Smooth muscle cell (in vitro differentiated cells): ENCODE measurements at regions not wholly inside any gene's neighbourhood (a gene's known extent, or its start where the extent isn't known, plus 50 kb on each side); places are given as distances from the start of the nearest gene placed in this dataset.

Source experiments
- DNase-seq: peaks from one replicate; lab custom pipeline; 2025; ENCODE audit not compliant: unreplicated experiment; lab: John Stamatoyannopoulos, UW
- H2AFZ ChIP-seq: fragments of 200-600 bp; sonication (generic); 2 replicates; pipeline ENCODE4 v1.6.0; 2016; ENCODE audit warnings: antibody characterized with exemption, low read depth, mild to moderate bottlenecking
- H3F3A ChIP-seq: fragments of 200-600 bp; sonication (generic); 2 replicates; pipeline ENCODE4 v1.6.0; 2017; ENCODE audit warnings: antibody characterized with exemption, low read depth
- H3K27ac ChIP-seq: fragments of 200-600 bp; sonication (generic); 2 replicates; pipeline ENCODE4 v1.5.1; 2016; ENCODE audit warnings: low read depth, mild to moderate bottlenecking
- H3K27me3 ChIP-seq: fragments of 200-600 bp; sonication (generic); 2 replicates; pipeline ENCODE4 v1.6.1; 2016; ENCODE audit warnings: low read depth, mild to moderate bottlenecking
- H3K36me3 ChIP-seq: fragments of 200-600 bp; sonication (generic); 2 replicates; pipeline ENCODE4 v1.5.1; 2016; ENCODE audit warnings: low read depth
- H3K4me1 ChIP-seq: fragments of 200-600 bp; sonication (generic); 2 replicates; pipeline ENCODE4 v1.5.1; 2016; ENCODE audit warnings: low read depth
- H3K4me2 ChIP-seq: fragments of 200-600 bp; sonication (generic); 2 replicates; pipeline ENCODE4 v1.6.0; 2016; ENCODE audit warnings: mild to moderate bottlenecking
- H3K4me3 ChIP-seq: fragments of 200-600 bp; sonication (generic); 2 replicates; pipeline ENCODE4 v1.5.1; 2016; ENCODE audit warnings: mild to moderate bottlenecking
- H3K79me2 ChIP-seq: fragments of 200-600 bp; sonication (generic); 2 replicates; pipeline ENCODE4 v1.6.0; 2016; ENCODE audit warnings: low read depth, mild to moderate bottlenecking
- H3K9ac ChIP-seq: fragments of 200-600 bp; sonication (generic); 2 replicates; pipeline ENCODE4 v1.6.0; 2016; ENCODE audit warnings: low read depth
- H3K9me3 ChIP-seq: fragments of 200-600 bp; sonication (generic); replicated peaks from 2 replicates; pipeline ENCODE4 v1.5.1; 2016; ENCODE audit warnings: low read depth
- H4K20me1 ChIP-seq: fragments of 200-600 bp; sonication (generic); 2 replicates; pipeline ENCODE4 v1.6.0; 2016; ENCODE audit warnings: low read depth
- WGBS: methylation state at CpG from one replicate; pipeline ENCODE4 v1.1.7; 2016; ENCODE audit warnings: low lambda C conversion rate; 5-methylcytosine and 5-hydroxymethylcytosine counted together
- TF ChIP-seq, protein P1 (sequence below): fragments of 200-600 bp; sonication (generic); IDR thresholded peaks from 2 replicates; pipeline ENCODE4 v1.5.1; 2017; ENCODE audit warnings: borderline replicate concordance, mild to moderate bottlenecking, antibody characterized with exemption; ENCODE audit not compliant: insufficient read depth, poor library complexity, severe bottlenecking

DNA sequence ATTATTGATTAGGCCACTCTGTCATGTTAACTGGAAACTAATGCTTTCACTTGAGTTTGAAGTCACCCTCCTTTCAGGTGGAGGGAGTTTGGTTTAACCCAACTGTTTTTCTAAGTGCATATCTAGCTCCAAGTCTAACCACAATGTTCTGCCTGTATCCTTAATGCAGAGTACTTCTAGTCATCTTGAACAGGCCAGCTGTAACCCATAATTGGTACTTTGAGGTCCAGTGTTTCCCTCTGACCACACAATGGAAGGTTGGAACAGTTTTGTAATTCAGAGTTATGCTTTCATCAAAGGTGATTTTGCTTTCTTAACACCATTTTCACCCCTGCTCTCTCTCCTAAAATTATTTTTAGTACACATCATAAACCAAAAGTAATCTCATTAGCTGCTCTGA lies 237.2 kb upstream of the DCN start:
- Histone ChIP-seq H3K27me3 (no peaks in the 10 kb centered on the region), H3K79me2 (no peaks in the 10 kb centered on the region), H3K9me3 (no peaks in the 10 kb centered on the region), H3K4me1 (no peaks in the 10 kb centered on the region), H3K4me2 (no peak overlapping the region), H3F3A (peaks cover 5% of the 10 kb centered on the region), H3K27ac (no peak overlapping the region), H4K20me1 (no peaks in the 10 kb centered on the region), H3K4me3 (no peak overlapping the region), H2AFZ (no peak overlapping the region), H3K36me3 (no peaks in the 10 kb centered on the region), H3K9ac (no peak overlapping the region)
- TF ChIP-seq, protein P1, sequence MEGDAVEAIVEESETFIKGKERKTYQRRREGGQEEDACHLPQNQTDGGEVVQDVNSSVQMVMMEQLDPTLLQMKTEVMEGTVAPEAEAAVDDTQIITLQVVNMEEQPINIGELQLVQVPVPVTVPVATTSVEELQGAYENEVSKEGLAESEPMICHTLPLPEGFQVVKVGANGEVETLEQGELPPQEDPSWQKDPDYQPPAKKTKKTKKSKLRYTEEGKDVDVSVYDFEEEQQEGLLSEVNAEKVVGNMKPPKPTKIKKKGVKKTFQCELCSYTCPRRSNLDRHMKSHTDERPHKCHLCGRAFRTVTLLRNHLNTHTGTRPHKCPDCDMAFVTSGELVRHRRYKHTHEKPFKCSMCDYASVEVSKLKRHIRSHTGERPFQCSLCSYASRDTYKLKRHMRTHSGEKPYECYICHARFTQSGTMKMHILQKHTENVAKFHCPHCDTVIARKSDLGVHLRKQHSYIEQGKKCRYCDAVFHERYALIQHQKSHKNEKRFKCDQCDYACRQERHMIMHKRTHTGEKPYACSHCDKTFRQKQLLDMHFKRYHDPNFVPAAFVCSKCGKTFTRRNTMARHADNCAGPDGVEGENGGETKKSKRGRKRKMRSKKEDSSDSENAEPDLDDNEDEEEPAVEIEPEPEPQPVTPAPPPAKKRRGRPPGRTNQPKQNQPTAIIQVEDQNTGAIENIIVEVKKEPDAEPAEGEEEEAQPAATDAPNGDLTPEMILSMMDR: no peak
- no peak for DNase-seq

DNA sequence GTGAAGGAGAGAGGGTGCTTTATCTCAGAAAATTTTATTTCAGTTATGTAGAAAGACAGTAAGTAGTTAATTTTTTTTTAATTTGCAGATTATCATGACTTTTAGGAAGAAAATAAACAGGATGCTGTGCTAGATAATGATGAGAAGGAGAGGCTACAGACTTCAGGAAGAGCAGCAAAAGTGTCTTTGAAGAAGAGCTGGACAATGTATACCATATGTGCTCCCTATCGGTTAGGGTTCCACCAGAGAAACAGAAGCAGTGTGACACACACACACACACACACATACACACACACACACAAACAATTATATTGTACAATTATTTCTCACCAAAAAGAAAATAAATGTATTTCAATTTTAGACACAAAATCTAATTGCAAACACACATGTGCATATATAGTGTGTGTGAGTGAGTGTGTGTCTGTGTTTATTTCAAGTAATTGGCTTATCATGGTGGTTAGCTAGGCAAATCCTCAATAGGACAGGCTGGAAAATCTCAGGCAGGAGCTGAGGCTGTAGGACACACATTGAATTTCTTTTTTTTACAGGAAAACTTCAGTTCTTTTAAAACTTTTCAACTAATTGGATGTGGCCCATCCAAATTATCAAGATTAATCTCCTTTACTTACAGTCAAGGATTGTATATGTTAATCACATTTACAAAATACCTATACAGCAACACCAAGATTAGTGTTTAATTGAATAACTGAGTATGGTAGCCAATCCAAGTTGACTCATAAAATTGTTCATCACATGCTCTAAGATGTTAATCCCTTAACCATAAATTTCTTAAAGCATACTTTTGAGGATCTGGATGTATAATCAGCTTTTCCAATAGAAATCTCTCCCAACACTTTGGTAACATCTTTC lies 235.8 kb upstream of the DCN start:
- DNase-seq: no peak
- WGBS: 44% methylated on average over 1 of the region's 1 CpG
- H2AFZ ChIP-seq: no peak overlapping the region
- no peak overlapping the region for H3K9ac ChIP-seq
- H3F3A ChIP-seq: peaks cover 5% of the 10 kb centered on the region
- H3K36me3 ChIP-seq: no peaks in the 10 kb centered on the region
- no peak overlapping the region for H3K4me3 ChIP-seq
- H4K20me1 ChIP-seq: no peaks in the 10 kb centered on the region
- H3K4me2 ChIP-seq: peak overlapping the region; percentile 13
- peak overlapping the region; percentile 34 for H3K27ac ChIP-seq
- TF ChIP-seq, protein P1: no peak
- no peaks in the 10 kb centered on the region for H3K27me3 ChIP-seq
- H3K9me3 ChIP-seq: no peaks in the 10 kb centered on the region
- H3K79me2 ChIP-seq: no peaks in the 10 kb centered on the region
- peaks cover 9% of the 10 kb centered on the region for H3K4me1 ChIP-seq

DNA sequence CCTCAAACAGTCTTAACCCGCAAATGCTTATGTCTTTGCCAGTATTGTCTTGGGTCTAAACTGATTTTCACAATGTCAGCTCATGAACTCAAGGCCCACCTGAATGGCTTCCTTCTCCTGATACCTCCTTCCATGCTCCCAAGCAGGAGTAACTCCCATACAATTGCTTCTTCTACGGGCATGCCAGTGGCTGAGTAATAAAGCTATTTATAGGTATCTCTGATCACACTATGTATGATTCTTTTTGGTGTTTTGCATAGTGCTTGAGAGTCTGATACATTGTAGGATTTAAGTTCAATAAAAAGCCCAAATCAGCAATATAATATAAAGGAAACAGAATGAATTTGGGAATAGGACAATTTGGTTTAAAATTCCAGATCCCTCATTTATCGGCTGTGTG lies 235.0 kb upstream of the DCN start:
- DNase-seq: no peak
- no peak overlapping the region for H2AFZ ChIP-seq
- 54% methylated on average over 3 of the region's 3 CpGs for WGBS
- H3K79me2 ChIP-seq: no peaks in the 10 kb centered on the region
- no peaks in the 10 kb centered on the region for H3K9me3 ChIP-seq
- H3K4me1 ChIP-seq: peaks cover 13% of the 10 kb centered on the region
- no peaks in the 10 kb centered on the region for H3K36me3 ChIP-seq
- peaks cover 5% of the 10 kb centered on the region for H3F3A ChIP-seq
- TF ChIP-seq, protein P1: no peak
- H3K4me3 ChIP-seq: no peak overlapping the region
- H3K4me2 ChIP-seq: peak overlapping the region; percentile 13
- H3K27ac ChIP-seq: peak overlapping the region; percentile 34
- no peaks in the 10 kb centered on the region for H3K27me3 ChIP-seq
- H3K9ac ChIP-seq: no peak overlapping the region
- no peaks in the 10 kb centered on the region for H4K20me1 ChIP-seq

DNA sequence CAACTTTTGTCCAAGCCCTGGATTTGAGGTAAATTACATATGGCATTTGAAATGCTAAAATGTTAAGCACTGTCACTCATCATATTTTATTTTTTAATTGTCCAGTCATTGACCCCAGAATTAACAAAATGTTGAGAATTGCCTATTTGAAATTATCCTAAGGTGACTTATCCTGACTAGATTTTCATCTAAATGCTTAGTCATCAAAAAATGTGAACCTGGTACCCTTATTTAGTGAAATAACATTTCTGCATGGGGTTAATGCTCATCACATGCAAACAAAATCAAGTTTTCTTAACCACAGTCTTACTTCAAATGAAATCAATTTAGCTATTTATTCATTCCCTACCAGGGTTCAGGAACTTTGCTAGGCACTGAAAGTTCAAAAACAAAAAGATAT lies 232.0 kb upstream of the DCN start:
- H3K27ac ChIP-seq: peak overlapping the region; percentile 77
- H3K27me3 ChIP-seq: no peaks in the 10 kb centered on the region
- H3K9me3 ChIP-seq: no peaks in the 10 kb centered on the region
- no peaks in the 10 kb centered on the region for H4K20me1 ChIP-seq
- TF ChIP-seq, protein P1: no peak
- H3K4me2 ChIP-seq: peak overlapping the region; percentile 72
- DNase-seq: no peak
- H3K79me2 ChIP-seq: no peaks in the 10 kb centered on the region
- H2AFZ ChIP-seq: peak overlapping the region; percentile 7
- H3K4me1 ChIP-seq: peaks cover 13% of the 10 kb centered on the region
- no peak overlapping the region for H3K4me3 ChIP-seq
- H3K9ac ChIP-seq: no peak overlapping the region
- no peaks in the 10 kb centered on the region for H3K36me3 ChIP-seq
- H3F3A ChIP-seq: peaks cover 2% of the 10 kb centered on the region
